H9 (cell line): ENCODE measurements at regions not wholly inside any gene's neighbourhood (a gene's known extent, or its start where the extent isn't known, plus 50 kb on each side); places are given as distances from the start of the nearest gene placed in this dataset.

Experiments
- DNase-seq: peaks from one replicate; pipeline ENCODE4 v3.0.0-alpha.2; 2017
- H2AFZ ChIP-seq: one replicate; pipeline ENCODE4 v1.6.1; 2013; ENCODE audit warnings: mild to moderate bottlenecking, low read length, control low read depth, moderate library complexity
- H2AK5ac ChIP-seq: 2 replicates; pipeline ENCODE4 v1.6.1; 2013; ENCODE audit warnings: low read length, control low read depth, mixed read lengths; ENCODE audit not compliant: insufficient read length
- H2BK120ac ChIP-seq: one replicate; pipeline ENCODE4 v1.6.1; 2013; ENCODE audit warnings: low read depth, mild to moderate bottlenecking, low read length, control low read depth, inconsistent platforms; ENCODE audit not compliant: poor library complexity, severe bottlenecking
- H2BK12ac ChIP-seq: 2 replicates; pipeline ENCODE4 v1.6.1; 2013; ENCODE audit warnings: low read length, control low read depth, mixed read lengths, low read depth; ENCODE audit not compliant: insufficient read length
- H2BK15ac ChIP-seq: 2 replicates; pipeline ENCODE4 v1.6.1; 2013; ENCODE audit warnings: low read depth, low read length, control low read depth
- H2BK20ac ChIP-seq: one replicate; pipeline ENCODE4 v1.6.1; 2013; ENCODE audit warnings: low read depth, mild to moderate bottlenecking, low read length, control low read depth, inconsistent platforms; ENCODE audit not compliant: poor library complexity, severe bottlenecking
- H2BK5ac ChIP-seq: 2 replicates; pipeline ENCODE4 v1.6.1; 2013; ENCODE audit warnings: low read length, control low read depth, mixed read lengths; ENCODE audit not compliant: insufficient read length
- H3K14ac ChIP-seq: 2 replicates; pipeline ENCODE4 v1.6.1; 2013; ENCODE audit warnings: low read length, control low read depth; ENCODE audit not compliant: insufficient read depth
- H3K18ac ChIP-seq: 2 replicates; pipeline ENCODE4 v1.6.1; 2013; ENCODE audit warnings: low read depth, mild to moderate bottlenecking, mixed read lengths, low read length, control low read depth; ENCODE audit not compliant: insufficient read length
- H3K23ac ChIP-seq: 2 replicates; pipeline ENCODE4 v1.6.1; 2013; ENCODE audit warnings: low read length, control low read depth, mixed read lengths, low read depth; ENCODE audit not compliant: insufficient read length
- H3K23me2 ChIP-seq: 2 replicates; pipeline ENCODE4 v1.6.1; 2013; ENCODE audit warnings: low read depth, mild to moderate bottlenecking, mixed read lengths, low read length, control low read depth; ENCODE audit not compliant: insufficient read length, poor library complexity, severe bottlenecking
- H3K27ac ChIP-seq: 2 replicates; pipeline ENCODE4 v1.5.1; 2013; ENCODE audit warnings: low read length, control low read depth, mixed read lengths, low read depth; ENCODE audit not compliant: insufficient read length
- H3K27me3 ChIP-seq: 2 replicates; pipeline ENCODE4 v1.6.1; 2013; ENCODE audit warnings: low read length, control low read depth, inconsistent platforms; ENCODE audit not compliant: insufficient read depth
- H3K4ac ChIP-seq: 2 replicates; pipeline ENCODE4 v1.6.1; 2013; ENCODE audit warnings: low read depth, mild to moderate bottlenecking, control low read depth, inconsistent platforms, low read length, moderate library complexity
- H3K4me1 ChIP-seq: 2 replicates; pipeline ENCODE4 v1.6.1; 2013; ENCODE audit warnings: low read length, control low read depth, inconsistent platforms; ENCODE audit not compliant: insufficient read depth
- H3K4me2 ChIP-seq: 2 replicates; pipeline ENCODE4 v1.6.1; 2013; ENCODE audit warnings: low read length, control low read depth, mixed read lengths; ENCODE audit not compliant: insufficient read length, insufficient read depth
- H3K56ac ChIP-seq: 2 replicates; pipeline ENCODE4 v1.6.1; 2013; ENCODE audit warnings: low read depth, mild to moderate bottlenecking, mixed read lengths, low read length, control low read depth; ENCODE audit not compliant: insufficient read length
- H3K79me1 ChIP-seq: 2 replicates; pipeline ENCODE4 v1.6.1; 2013; ENCODE audit warnings: low read depth, mild to moderate bottlenecking, moderate library complexity, low read length, control low read depth, inconsistent platforms; ENCODE audit not compliant: insufficient read depth, poor library complexity, severe bottlenecking
- H3K79me2 ChIP-seq: 2 replicates; pipeline ENCODE4 v1.6.1; 2013; ENCODE audit warnings: low read length, control low read depth, inconsistent platforms; ENCODE audit not compliant: insufficient read depth
- H3K9ac ChIP-seq: 2 replicates; pipeline ENCODE4 v1.6.1; 2013; ENCODE audit warnings: low read length, control low read depth, mixed read lengths; ENCODE audit not compliant: insufficient read length; ENCODE audit errors: extremely low read depth
- H3K9me3 ChIP-seq: one replicate; pipeline ENCODE4 v1.6.1; 2013; ENCODE audit warnings: low read depth, low read length, inconsistent platforms; ENCODE audit not compliant: control insufficient read depth
- H3T11ph ChIP-seq: one replicate; pipeline ENCODE4 v1.6.1; 2013; ENCODE audit warnings: mild to moderate bottlenecking, low read length, control low read depth, inconsistent platforms
- H4K20me1 ChIP-seq: one replicate; pipeline ENCODE4 v1.6.1; 2013; ENCODE audit not compliant: control insufficient read depth, insufficient read length, insufficient read depth
- H4K5ac ChIP-seq: 2 replicates; pipeline ENCODE4 v1.6.1; 2013; ENCODE audit warnings: low read depth, mild to moderate bottlenecking, mixed read lengths, low read length, control low read depth; ENCODE audit not compliant: insufficient read length
- H4K8ac ChIP-seq: replicated peaks from 2 replicates; pipeline ENCODE4 v1.6.1; 2013; ENCODE audit warnings: low read length, control low read depth, mixed read lengths, low read depth; ENCODE audit not compliant: insufficient read length
- H4K91ac ChIP-seq: 2 replicates; pipeline ENCODE4 v1.6.1; 2013; ENCODE audit warnings: low read depth, mild to moderate bottlenecking, moderate library complexity, mixed read lengths, low read length, control low read depth; ENCODE audit not compliant: insufficient read length
- H3K27ac Mint-ChIP-seq, 3 experiments: 2 replicates in 2 of 3; 3 replicates in 1 of 3; pipeline ENCODE4 v1.8.0; 2020 to 2021; ENCODE audit warnings: mixed read lengths in 3 of 3, mild to moderate bottlenecking in 1 of 3, moderate library complexity in 1 of 3
- H3K27me3 Mint-ChIP-seq: 2 replicates; pipeline ENCODE4 v1.8.0; 2021; ENCODE audit warnings: low read depth, mild to moderate bottlenecking, moderate library complexity, mixed read lengths
- H3K36me3 Mint-ChIP-seq, 3 experiments: 2 replicates in 2 of 3; 3 replicates in 1 of 3; pipeline ENCODE4 v1.8.0; 2020 to 2021; ENCODE audit warnings: low read depth in 3 of 3, mixed read lengths in 3 of 3; ENCODE audit not compliant: insufficient read depth in 1 of 3
- H3K4me1 Mint-ChIP-seq, 2 experiments: 2 replicates each; pipeline ENCODE4 v1.8.0; 2020; ENCODE audit warnings: mixed read lengths in 2 of 2
- H3K4me3 Mint-ChIP-seq, 2 experiments: 2 replicates in 1 of 2; 3 replicates in 1 of 2; pipeline ENCODE4 v1.8.0; 2020 to 2021; ENCODE audit warnings: mild to moderate bottlenecking in 2 of 2, mixed read lengths in 2 of 2, moderate library complexity in 1 of 2
- H3K9me3 Mint-ChIP-seq, 2 experiments: 2 replicates in 1 of 2; 3 replicates in 1 of 2; pipeline ENCODE4 v1.8.0; 2020; ENCODE audit warnings: mild to moderate bottlenecking in 2 of 2, mixed read lengths in 2 of 2, moderate library complexity in 1 of 2
- WGBS: extraction: QIAGEN DNeasy Blood & Tissue Kit; methylation state at CpG from one replicate; pipeline ENCODE4 v1.1.7; 2013; ENCODE audit warnings: missing lambda C conversion rate, low lambda C conversion rate, mixed read lengths; ENCODE audit not compliant: insufficient read length; ENCODE audit errors: extremely low coverage; 5-methylcytosine and 5-hydroxymethylcytosine counted together
- TF ChIP-seq, protein P1 (sequence below): fragments of 200-600 bp; sonication (generic); conservative IDR thresholded peaks from 3 replicates; pipeline ENCODE4 v1.8.0; 2021; ENCODE audit warnings: antibody characterized with exemption, mild to moderate bottlenecking

DNA sequence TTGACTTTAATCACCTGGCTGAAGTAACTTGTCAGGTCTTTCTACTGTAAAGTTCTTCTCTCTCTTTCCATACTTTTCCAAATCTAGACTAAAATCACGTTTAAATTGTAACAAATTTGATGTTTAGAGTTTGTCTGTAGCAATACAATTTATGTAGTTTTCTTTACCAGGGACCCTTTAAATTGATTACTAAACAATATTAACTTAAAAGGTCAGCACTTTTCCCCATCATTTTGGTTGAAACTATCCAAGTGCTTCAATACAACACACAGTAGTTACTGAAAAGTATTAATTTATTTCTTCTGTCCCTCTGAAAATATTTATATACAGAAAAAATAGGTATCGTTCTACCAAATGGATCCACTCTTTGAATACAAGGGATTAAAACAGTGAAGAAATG lies 350.8 kb downstream of the SLC16A7 start:
- H3K79me1 ChIP-seq, result no peaks in the 10 kb centered on the region
- H3K36me3 Mint-ChIP-seq, result peaks cover 0 to 3% (median 2%) of the 10 kb centered on the region in 3 experiments; a peak in 1 of 7 replicates

More for the DNA sequence above, 350.8 kb downstream of the SLC16A7 start:
- Histone ChIP-seq H3K27me3 (no peaks in the 10 kb centered on the region), H3K4me2 (no peak overlapping the region), H4K8ac (no peak overlapping the region), H2BK120ac (no peak overlapping the region), H4K91ac (no peak overlapping the region), H4K20me1 (no peaks in the 10 kb centered on the region), H4K5ac (no peak overlapping the region), H2BK5ac (no peak overlapping the region), H3K23ac (no peak overlapping the region), H2BK12ac (no peak overlapping the region), H2AK5ac (no peak overlapping the region), H2BK20ac (no peak overlapping the region), H3K79me2 (no peaks in the 10 kb centered on the region), H3K23me2 (no peaks in the 10 kb centered on the region), H3K4ac (no peak overlapping the region), H2AFZ (no peak overlapping the region), H3T11ph (no peak overlapping the region), H3K4me1 (no peaks in the 10 kb centered on the region), H3K9me3 (no peaks in the 10 kb centered on the region), H3K9ac (no peak overlapping the region), H3K18ac (no peak overlapping the region), H3K27ac (no peak overlapping the region), H3K56ac (no peak overlapping the region), H2BK15ac (no peak overlapping the region), H3K14ac (no peak overlapping the region)
- TF ChIP-seq, protein P1, sequence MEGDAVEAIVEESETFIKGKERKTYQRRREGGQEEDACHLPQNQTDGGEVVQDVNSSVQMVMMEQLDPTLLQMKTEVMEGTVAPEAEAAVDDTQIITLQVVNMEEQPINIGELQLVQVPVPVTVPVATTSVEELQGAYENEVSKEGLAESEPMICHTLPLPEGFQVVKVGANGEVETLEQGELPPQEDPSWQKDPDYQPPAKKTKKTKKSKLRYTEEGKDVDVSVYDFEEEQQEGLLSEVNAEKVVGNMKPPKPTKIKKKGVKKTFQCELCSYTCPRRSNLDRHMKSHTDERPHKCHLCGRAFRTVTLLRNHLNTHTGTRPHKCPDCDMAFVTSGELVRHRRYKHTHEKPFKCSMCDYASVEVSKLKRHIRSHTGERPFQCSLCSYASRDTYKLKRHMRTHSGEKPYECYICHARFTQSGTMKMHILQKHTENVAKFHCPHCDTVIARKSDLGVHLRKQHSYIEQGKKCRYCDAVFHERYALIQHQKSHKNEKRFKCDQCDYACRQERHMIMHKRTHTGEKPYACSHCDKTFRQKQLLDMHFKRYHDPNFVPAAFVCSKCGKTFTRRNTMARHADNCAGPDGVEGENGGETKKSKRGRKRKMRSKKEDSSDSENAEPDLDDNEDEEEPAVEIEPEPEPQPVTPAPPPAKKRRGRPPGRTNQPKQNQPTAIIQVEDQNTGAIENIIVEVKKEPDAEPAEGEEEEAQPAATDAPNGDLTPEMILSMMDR, result no peak
- Mint-ChIP-seq H3K4me1 (0 out of 4 replicates have a peak, but pooled peaks cover 0 to 3% of the 10 kb centered on the region in 2 experiments), H3K27ac (no peak overlapping the region), H3K4me3 (no peak overlapping the region), H3K9me3 (peaks cover 2 to 7% of the 10 kb centered on the region in 2 experiments; a peak in 4 of 5 replicates), H3K27me3 (no peaks in the 10 kb centered on the region)
- no CpG with 5 or more reads among the region's 2 CpGs for WGBS
- no peak for DNase-seq
